ENCODE measurements at regions not wholly inside any gene's neighbourhood (a gene's known extent, or its start where the extent isn't known, plus 50 kb on each side); places are given as distances from the start of the nearest gene placed in this dataset.

DNA sequence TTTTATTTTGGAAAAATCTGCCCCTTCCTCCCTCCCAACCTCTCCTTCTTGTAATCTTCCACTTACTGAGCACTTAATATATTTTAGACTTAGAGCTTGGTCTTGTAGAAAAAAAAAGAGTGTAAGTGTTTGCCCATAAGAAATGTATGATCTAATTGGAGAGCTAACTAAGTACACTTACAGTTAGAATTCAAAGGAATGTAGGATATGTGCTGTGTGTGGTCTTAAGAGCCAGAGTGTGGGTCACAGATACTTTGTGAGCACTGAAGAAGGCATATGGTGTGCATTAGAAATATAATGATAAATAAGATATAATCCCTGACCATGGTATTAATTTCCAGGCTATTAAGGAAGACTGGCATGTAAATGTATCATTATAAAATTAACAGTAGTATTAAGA, 91.8 kb upstream of the ZNF521 start:
- TF ChIP-seq GATA3 (IDR thresholded peaks at IDR 0.05; ENCODE audit: low read depth, low read length) (no peak), GATA2 (IDR thresholded peaks at IDR 0.05; ENCODE audit: low read depth, low read length) (no peak)

Data from SH-SY5Y (cell line).